Natural killer cell (primary cell): ENCODE measurements at regions not wholly inside any gene's neighbourhood (a gene's known extent, or its start where the extent isn't known, plus 50 kb on each side); places are given as distances from the start of the nearest gene placed in this dataset.

Experiments
- ATAC-seq, 3 donors: fragments of 150-1000 bp in 2 of 3; fragments of 200-7000 bp in 1 of 3; cut with Tn5 transposase; 1 replicate in 1 of 3; 2 replicates in 2 of 3; pipeline ENCODE4 v1.10.0; 2021; ENCODE audit warnings: mild to moderate bottlenecking in 2 of 3, moderate library complexity in 2 of 3
- DNase-seq, 2 donors: peaks; one replicate each; pipeline versions ENCODE4 v3.0.0 to v3.0.0-alpha.2; 2013 to 2021; ENCODE audit warnings: mixed read lengths in 1 of 2
- H3K27ac ChIP-seq: one replicate; pipeline ENCODE4 v1.5.1; 2013; ENCODE audit warnings: mild to moderate bottlenecking, low read length
- H3K27me3 ChIP-seq: one replicate; pipeline ENCODE4 v1.6.1; 2013; ENCODE audit warnings: low read length; ENCODE audit not compliant: control insufficient read depth, insufficient read depth
- H3K36me3 ChIP-seq: one replicate; pipeline ENCODE4 v1.6.1; 2013; ENCODE audit warnings: low read length; ENCODE audit not compliant: control insufficient read depth, insufficient read depth
- H3K4me1 ChIP-seq: one replicate; pipeline ENCODE4 v1.6.1; 2013; ENCODE audit warnings: low read length; ENCODE audit not compliant: control insufficient read depth, insufficient read depth
- H3K4me3 ChIP-seq: one replicate; pipeline ENCODE4 v1.5.1; 2013; ENCODE audit warnings: low read length
- H3K9me3 ChIP-seq: one replicate; pipeline ENCODE4 v1.6.1; 2013; ENCODE audit warnings: low read length; ENCODE audit not compliant: control insufficient read depth, insufficient read depth
- H3K27ac Mint-ChIP-seq, 2 donors: one replicate each; pipeline ENCODE4 v1.8.0; 2022; ENCODE audit warnings: mild to moderate bottlenecking in 2 of 2, mixed read lengths in 2 of 2, moderate library complexity in 1 of 2
- H3K27me3 Mint-ChIP-seq, 2 donors: one replicate each; pipeline ENCODE4 v1.8.0; 2022; ENCODE audit warnings: low read depth in 2 of 2, mixed read lengths in 2 of 2
- H3K36me3 Mint-ChIP-seq: one replicate; pipeline ENCODE4 v1.8.0; 2022; ENCODE audit warnings: mixed read lengths
- H3K4me1 Mint-ChIP-seq, 2 donors: one replicate each; pipeline ENCODE4 v1.8.0; 2022; ENCODE audit warnings: mixed read lengths in 2 of 2
- H3K4me3 Mint-ChIP-seq: one replicate; pipeline ENCODE4 v1.8.0; 2022; ENCODE audit warnings: mild to moderate bottlenecking, moderate library complexity, mixed read lengths
- H3K9me3 Mint-ChIP-seq, 2 donors: one replicate each; pipeline ENCODE4 v1.8.0; 2022; ENCODE audit warnings: mixed read lengths in 2 of 2
- CTCF ChIP-seq: fragments of 200-600 bp; IDR thresholded peaks from one replicate; pipeline ENCODE4 v1.8.0; 2022; ENCODE audit warnings: antibody characterized with exemption
- WGBS: methylation state at CpG from one replicate; pipeline ENCODE4 v1.1.7; 2013; ENCODE audit warnings: missing lambda C conversion rate; ENCODE audit not compliant: insufficient coverage; 5-methylcytosine and 5-hydroxymethylcytosine counted together
- intact Hi-C: fragments of 100-400 bp; cut with micrococcal nuclease; formaldehyde crosslinking; loops from one replicate; pipeline ENCODE4 v1.14.2; 2022

- intact Hi-C loops, result no loop called here
- no peaks in the 10 kb centered on the region for H3K27me3 Mint-ChIP-seq
- H3K27ac ChIP-seq, result no peak overlapping the region
- no peak overlapping the region for H3K4me3 Mint-ChIP-seq
- no peaks in the 10 kb centered on the region for H3K4me1 ChIP-seq
- H3K36me3 ChIP-seq, result no peaks in the 10 kb centered on the region
- no peak overlapping the region for H3K27ac Mint-ChIP-seq
- H3K4me3 ChIP-seq, result no peak overlapping the region
- no peaks in the 10 kb centered on the region for H3K4me1 Mint-ChIP-seq
- H3K27me3 ChIP-seq, result no peaks in the 10 kb centered on the region
- DNase-seq (no peak), ATAC-seq (no peak)
- H3K9me3 Mint-ChIP-seq, result peaks cover 11 to 19% of the 10 kb centered on the region in 2 donors
- no peak for TF ChIP-seq CTCF
- no peaks in the 10 kb centered on the region for H3K9me3 ChIP-seq
- no peaks in the 10 kb centered on the region for H3K36me3 Mint-ChIP-seq
These were observed 1208.1 kb downstream of the LRFN5 start for GRCh38 chr14:42814817-42815216.

- no peaks in the 10 kb centered on the region for H3K27me3 Mint-ChIP-seq
- DNase-seq (no peak), ATAC-seq (no peak)
- Histone ChIP-seq H3K27me3 (no peaks in the 10 kb centered on the region), H3K9me3 (peaks cover 5% of the 10 kb centered on the region), H3K36me3 (no peaks in the 10 kb centered on the region), H3K4me3 (no peak overlapping the region), H3K4me1 (no peaks in the 10 kb centered on the region), H3K27ac (no peak overlapping the region)
- no peaks in the 10 kb centered on the region for H3K36me3 Mint-ChIP-seq
- TF ChIP-seq CTCF, result no peak
- H3K27ac Mint-ChIP-seq, result no peak overlapping the region
- intact Hi-C loops, result no loop called here
- no peaks in the 10 kb centered on the region for H3K4me1 Mint-ChIP-seq
- H3K9me3 Mint-ChIP-seq, result peaks cover 2 to 12% of the 10 kb centered on the region in 2 donors
- H3K4me3 Mint-ChIP-seq, result no peak overlapping the region
- 71% methylated on average over 1 of the region's 2 CpGs for WGBS
These were observed 1200.2 kb downstream of the LRFN5 start for GRCh38 chr14:42806909-42807315.

- H3K4me1 ChIP-seq, result no peaks in the 10 kb centered on the region
- Mint-ChIP-seq H3K36me3 (peaks cover 16% of the 10 kb centered on the region), H3K27me3 (no peaks in the 10 kb centered on the region), H3K4me1 (no peaks in the 10 kb centered on the region), H3K4me3 (no peak overlapping the region), H3K9me3 (peaks cover 5 to 15% of the 10 kb centered on the region in 2 donors), H3K27ac (no peak overlapping the region)
- intact Hi-C loops, result no loop called here
- H3K4me3 ChIP-seq, result no peak overlapping the region
- ATAC-seq (no peak), DNase-seq (no peak)
- no peak overlapping the region for H3K27ac ChIP-seq
- no peaks in the 10 kb centered on the region for H3K27me3 ChIP-seq
- TF ChIP-seq CTCF, result no peak
- no peaks in the 10 kb centered on the region for H3K36me3 ChIP-seq
- H3K9me3 ChIP-seq, result peaks cover 5% of the 10 kb centered on the region
- WGBS, result 93% methylated on average over 4 of the region's 4 CpGs
These were observed 1197.5 kb downstream of the LRFN5 start for GRCh38 chr14:42804141-42804540.

GRCh38 chr14:42802346-42802745 lies 1195.7 kb downstream of the LRFN5 start:
- no peak overlapping the region for H3K27ac ChIP-seq
- H3K4me1 Mint-ChIP-seq, result no peaks in the 10 kb centered on the region
- H3K9me3 Mint-ChIP-seq, result peaks cover 9 to 24% of the 10 kb centered on the region in 2 donors
- no peak for DNase-seq
- intact Hi-C loops, result no loop called here
- no peak overlapping the region for H3K4me3 Mint-ChIP-seq
- H3K4me1 ChIP-seq, result no peaks in the 10 kb centered on the region
- H3K9me3 ChIP-seq, result peaks cover 5% of the 10 kb centered on the region
- peaks cover 18% of the 10 kb centered on the region for H3K36me3 Mint-ChIP-seq
- no peak overlapping the region for H3K4me3 ChIP-seq
- no peaks in the 10 kb centered on the region for H3K27me3 ChIP-seq
- ATAC-seq, result no peak
- H3K36me3 ChIP-seq, result no peaks in the 10 kb centered on the region
- H3K27ac Mint-ChIP-seq, result no peak overlapping the region
- H3K27me3 Mint-ChIP-seq, result no peaks in the 10 kb centered on the region
- no peak for TF ChIP-seq CTCF
- WGBS, result no CpG with 5 or more reads among the region's 1 CpG
